ENCODE measurements at regions not wholly inside any gene's neighbourhood (a gene's known extent, or its start where the extent isn't known, plus 50 kb on each side); places are given as distances from the start of the nearest gene placed in this dataset.

DNA sequence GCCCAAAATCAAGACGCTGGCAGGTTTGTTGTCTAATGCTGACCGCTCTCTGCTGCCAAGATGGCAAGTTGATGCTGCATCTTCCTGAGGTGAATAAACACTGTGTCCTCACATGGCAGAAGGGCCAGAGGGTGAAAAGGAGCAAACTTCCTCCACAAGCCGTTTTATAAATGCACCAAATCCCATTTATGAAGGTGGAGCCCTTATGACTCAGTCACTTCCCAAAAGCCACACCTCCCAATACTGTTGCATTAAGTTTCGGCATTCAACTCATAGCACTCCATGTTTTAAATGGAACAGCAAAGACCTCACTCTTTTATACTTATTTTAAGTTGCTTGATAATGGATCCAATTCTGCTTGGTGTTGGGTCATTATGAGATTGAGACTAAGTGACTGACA, 316.6 kb downstream of the RFPL4B start:
- TF ChIP-seq, protein P1, sequence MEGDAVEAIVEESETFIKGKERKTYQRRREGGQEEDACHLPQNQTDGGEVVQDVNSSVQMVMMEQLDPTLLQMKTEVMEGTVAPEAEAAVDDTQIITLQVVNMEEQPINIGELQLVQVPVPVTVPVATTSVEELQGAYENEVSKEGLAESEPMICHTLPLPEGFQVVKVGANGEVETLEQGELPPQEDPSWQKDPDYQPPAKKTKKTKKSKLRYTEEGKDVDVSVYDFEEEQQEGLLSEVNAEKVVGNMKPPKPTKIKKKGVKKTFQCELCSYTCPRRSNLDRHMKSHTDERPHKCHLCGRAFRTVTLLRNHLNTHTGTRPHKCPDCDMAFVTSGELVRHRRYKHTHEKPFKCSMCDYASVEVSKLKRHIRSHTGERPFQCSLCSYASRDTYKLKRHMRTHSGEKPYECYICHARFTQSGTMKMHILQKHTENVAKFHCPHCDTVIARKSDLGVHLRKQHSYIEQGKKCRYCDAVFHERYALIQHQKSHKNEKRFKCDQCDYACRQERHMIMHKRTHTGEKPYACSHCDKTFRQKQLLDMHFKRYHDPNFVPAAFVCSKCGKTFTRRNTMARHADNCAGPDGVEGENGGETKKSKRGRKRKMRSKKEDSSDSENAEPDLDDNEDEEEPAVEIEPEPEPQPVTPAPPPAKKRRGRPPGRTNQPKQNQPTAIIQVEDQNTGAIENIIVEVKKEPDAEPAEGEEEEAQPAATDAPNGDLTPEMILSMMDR (IDR thresholded peaks at IDR 0.05 in 2 of 3, conservative IDR thresholded peaks at IDR 0.05 in 1 of 3; ENCODE audit: borderline replicate concordance in 1 of 3, insufficient read depth in 1 of 3, low read depth in 2 of 3, low read length in 2 of 3) = no peak
- TF ChIP-seq, protein P2, sequence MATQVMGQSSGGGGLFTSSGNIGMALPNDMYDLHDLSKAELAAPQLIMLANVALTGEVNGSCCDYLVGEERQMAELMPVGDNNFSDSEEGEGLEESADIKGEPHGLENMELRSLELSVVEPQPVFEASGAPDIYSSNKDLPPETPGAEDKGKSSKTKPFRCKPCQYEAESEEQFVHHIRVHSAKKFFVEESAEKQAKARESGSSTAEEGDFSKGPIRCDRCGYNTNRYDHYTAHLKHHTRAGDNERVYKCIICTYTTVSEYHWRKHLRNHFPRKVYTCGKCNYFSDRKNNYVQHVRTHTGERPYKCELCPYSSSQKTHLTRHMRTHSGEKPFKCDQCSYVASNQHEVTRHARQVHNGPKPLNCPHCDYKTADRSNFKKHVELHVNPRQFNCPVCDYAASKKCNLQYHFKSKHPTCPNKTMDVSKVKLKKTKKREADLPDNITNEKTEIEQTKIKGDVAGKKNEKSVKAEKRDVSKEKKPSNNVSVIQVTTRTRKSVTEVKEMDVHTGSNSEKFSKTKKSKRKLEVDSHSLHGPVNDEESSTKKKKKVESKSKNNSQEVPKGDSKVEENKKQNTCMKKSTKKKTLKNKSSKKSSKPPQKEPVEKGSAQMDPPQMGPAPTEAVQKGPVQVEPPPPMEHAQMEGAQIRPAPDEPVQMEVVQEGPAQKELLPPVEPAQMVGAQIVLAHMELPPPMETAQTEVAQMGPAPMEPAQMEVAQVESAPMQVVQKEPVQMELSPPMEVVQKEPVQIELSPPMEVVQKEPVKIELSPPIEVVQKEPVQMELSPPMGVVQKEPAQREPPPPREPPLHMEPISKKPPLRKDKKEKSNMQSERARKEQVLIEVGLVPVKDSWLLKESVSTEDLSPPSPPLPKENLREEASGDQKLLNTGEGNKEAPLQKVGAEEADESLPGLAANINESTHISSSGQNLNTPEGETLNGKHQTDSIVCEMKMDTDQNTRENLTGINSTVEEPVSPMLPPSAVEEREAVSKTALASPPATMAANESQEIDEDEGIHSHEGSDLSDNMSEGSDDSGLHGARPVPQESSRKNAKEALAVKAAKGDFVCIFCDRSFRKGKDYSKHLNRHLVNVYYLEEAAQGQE (IDR thresholded peaks at IDR 0.05; ENCODE audit: low read depth) = no peak
- TF ChIP-seq CBX3 (IDR thresholded peaks at IDR 0.05; ENCODE audit: low read depth) (no peak), RAD21 (IDR thresholded peaks at IDR 0.05; ENCODE audit: low read depth) (no peak), TCF7L2 (IDR thresholded peaks at IDR 0.05; ENCODE audit: borderline replicate concordance, extremely low read depth, insufficient read depth, insufficient read length) (no peak), POLR2A (IDR thresholded peaks at IDR 0.05; ENCODE audit: borderline replicate concordance, extremely low read depth, insufficient read depth, insufficient read length) (no peak), POLR2AphosphoS5 (IDR thresholded peaks at IDR 0.05; ENCODE audit: low read depth, low read length) (no peak), EZH2 (IDR thresholded peaks at IDR 0.05) (no peak), CEBPB (IDR thresholded peaks at IDR 0.05; ENCODE audit: low read depth) (no peak), FOSL1 (IDR thresholded peaks at IDR 0.05; ENCODE audit: low read depth) (no peak), JUND (IDR thresholded peaks at IDR 0.05) (no peak), ZNF274 (IDR thresholded peaks at IDR 0.05; ENCODE audit: low read depth, low read length) (no peak)
- TF ChIP-seq, protein P3, sequence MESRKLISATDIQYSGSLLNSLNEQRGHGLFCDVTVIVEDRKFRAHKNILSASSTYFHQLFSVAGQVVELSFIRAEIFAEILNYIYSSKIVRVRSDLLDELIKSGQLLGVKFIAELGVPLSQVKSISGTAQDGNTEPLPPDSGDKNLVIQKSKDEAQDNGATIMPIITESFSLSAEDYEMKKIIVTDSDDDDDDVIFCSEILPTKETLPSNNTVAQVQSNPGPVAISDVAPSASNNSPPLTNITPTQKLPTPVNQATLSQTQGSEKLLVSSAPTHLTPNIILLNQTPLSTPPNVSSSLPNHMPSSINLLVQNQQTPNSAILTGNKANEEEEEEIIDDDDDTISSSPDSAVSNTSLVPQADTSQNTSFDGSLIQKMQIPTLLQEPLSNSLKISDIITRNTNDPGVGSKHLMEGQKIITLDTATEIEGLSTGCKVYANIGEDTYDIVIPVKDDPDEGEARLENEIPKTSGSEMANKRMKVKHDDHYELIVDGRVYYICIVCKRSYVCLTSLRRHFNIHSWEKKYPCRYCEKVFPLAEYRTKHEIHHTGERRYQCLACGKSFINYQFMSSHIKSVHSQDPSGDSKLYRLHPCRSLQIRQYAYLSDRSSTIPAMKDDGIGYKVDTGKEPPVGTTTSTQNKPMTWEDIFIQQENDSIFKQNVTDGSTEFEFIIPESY (IDR thresholded peaks at IDR 0.05; ENCODE audit: extremely low read depth, insufficient replicate concordance, low read length) = no peak
